HG02588 (cell line): ENCODE measurements at regions not wholly inside any gene's neighbourhood (a gene's known extent, or its start where the extent isn't known, plus 50 kb on each side); places are given as distances from the start of the nearest gene placed in this dataset.
"Not testable (repeated sequence)": the region's sequence is repeated elsewhere in the genome, so short reads cannot be mapped to it uniquely, and the experiment has no call there.

Experiments
- ATAC-seq: cut with Tn5 transposase; IDR thresholded peaks from one replicate; pipeline ENCODE4 v1.9.1; 2021; ENCODE audit warnings: mild to moderate bottlenecking, moderate library complexity; ENCODE audit not compliant: unreplicated experiment

GRCh38 chr6:100229512-100229911 is 235.2 kb downstream of the SIM1 start:
- ATAC-seq = no peak

- ATAC-seq = peak; percentile 100
These were observed 234.9 kb upstream of the MCHR2 start for GRCh38 chr6:100228834-100229441.

GRCh38 chr6:100228437-100228833 is 234.4 kb upstream of the MCHR2 start:
- peak; percentile 2 for ATAC-seq

- ATAC-seq = no peak
These were observed 232.8 kb upstream of the MCHR2 start for GRCh38 chr6:100226811-100227210.

- not testable (repeated sequence) for ATAC-seq
These were observed 229.9 kb upstream of the MCHR2 start for GRCh38 chr6:100223952-100224351.

- no peak for ATAC-seq
These were observed 226.5 kb upstream of the MCHR2 start for GRCh38 chr6:100220543-100220942.

- ATAC-seq = no peak
These were observed 223.4 kb upstream of the MCHR2 start for GRCh38 chr6:100217225-100218012.

GRCh38 chr6:100216760-100217159 is 222.7 kb upstream of the MCHR2 start:
- ATAC-seq = no peak

- ATAC-seq = no peak
These were observed 218.1 kb upstream of the MCHR2 start for GRCh38 chr6:100212131-100212530.

GRCh38 chr6:100210137-100211117 is 216.4 kb upstream of the MCHR2 start:
- ATAC-seq = no peak

GRCh38 chr6:100209323-100210136 is 215.5 kb upstream of the MCHR2 start:
- no peak for ATAC-seq

- no peak for ATAC-seq
These were observed 209.4 kb upstream of the MCHR2 start for GRCh38 chr6:100203400-100203799.

GRCh38 chr6:100202417-100203194 is 208.6 kb upstream of the MCHR2 start:
- no peak for ATAC-seq

- ATAC-seq = not testable (repeated sequence)
These were observed 202.4 kb upstream of the MCHR2 start for GRCh38 chr6:100196214-100196982.

- not testable (repeated sequence) for ATAC-seq
These were observed 201.2 kb upstream of the MCHR2 start for GRCh38 chr6:100195244-100195643.

- ATAC-seq = no peak
These were observed 200.5 kb upstream of the MCHR2 start for GRCh38 chr6:100194535-100194934.

- ATAC-seq = no peak
These were observed 194.7 kb upstream of the MCHR2 start for GRCh38 chr6:100188754-100189153.

- no peak for ATAC-seq
These were observed 192.5 kb upstream of the MCHR2 start for GRCh38 chr6:100186552-100186951.

- peak; percentile 91 for ATAC-seq
These were observed 191.6 kb upstream of the MCHR2 start for GRCh38 chr6:100185615-100186014.
